ENCODE measurements at regions not wholly inside any gene's neighbourhood (a gene's known extent, or its start where the extent isn't known, plus 50 kb on each side); places are given as distances from the start of the nearest gene placed in this dataset.

DNA sequence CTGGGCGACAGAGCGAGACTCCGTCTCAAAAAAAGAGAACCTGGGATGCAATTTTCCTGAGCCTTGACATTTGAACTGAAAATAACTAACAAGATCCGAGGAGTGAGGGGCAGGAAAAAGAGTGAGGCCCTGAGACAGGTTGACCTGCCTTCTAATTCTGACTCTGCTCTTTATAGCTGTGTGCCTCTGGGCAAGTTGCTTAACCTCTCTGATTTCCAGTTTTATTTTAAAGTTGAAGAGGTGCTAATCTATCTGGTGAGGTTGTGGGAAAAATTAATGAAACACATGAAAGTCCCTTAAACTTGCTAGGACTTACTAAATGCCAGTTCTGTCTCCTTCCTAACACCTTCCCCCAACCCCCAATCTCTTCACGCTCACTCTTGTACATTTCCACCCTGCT, 108.4 kb upstream of the MGAT5 start:
- no peak for TF ChIP-seq ZNF331 (CRISPR knock-in tag; IDR thresholded peaks at IDR 0.05; ENCODE audit: low read depth)
- no peak for TF ChIP-seq EZH2phosphoT487 (IDR thresholded peaks at IDR 0.05; ENCODE audit: unreplicated experiment)
- TF ChIP-seq EZH2 (IDR thresholded peaks at IDR 0.05; ENCODE audit: low read depth, unreplicated experiment): no peak
- TF ChIP-seq, protein P1, sequence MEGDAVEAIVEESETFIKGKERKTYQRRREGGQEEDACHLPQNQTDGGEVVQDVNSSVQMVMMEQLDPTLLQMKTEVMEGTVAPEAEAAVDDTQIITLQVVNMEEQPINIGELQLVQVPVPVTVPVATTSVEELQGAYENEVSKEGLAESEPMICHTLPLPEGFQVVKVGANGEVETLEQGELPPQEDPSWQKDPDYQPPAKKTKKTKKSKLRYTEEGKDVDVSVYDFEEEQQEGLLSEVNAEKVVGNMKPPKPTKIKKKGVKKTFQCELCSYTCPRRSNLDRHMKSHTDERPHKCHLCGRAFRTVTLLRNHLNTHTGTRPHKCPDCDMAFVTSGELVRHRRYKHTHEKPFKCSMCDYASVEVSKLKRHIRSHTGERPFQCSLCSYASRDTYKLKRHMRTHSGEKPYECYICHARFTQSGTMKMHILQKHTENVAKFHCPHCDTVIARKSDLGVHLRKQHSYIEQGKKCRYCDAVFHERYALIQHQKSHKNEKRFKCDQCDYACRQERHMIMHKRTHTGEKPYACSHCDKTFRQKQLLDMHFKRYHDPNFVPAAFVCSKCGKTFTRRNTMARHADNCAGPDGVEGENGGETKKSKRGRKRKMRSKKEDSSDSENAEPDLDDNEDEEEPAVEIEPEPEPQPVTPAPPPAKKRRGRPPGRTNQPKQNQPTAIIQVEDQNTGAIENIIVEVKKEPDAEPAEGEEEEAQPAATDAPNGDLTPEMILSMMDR (conservative IDR thresholded peaks at IDR 0.05; ENCODE audit: low read depth in 2 of 2): no peak
- TF ChIP-seq ZNF114 (CRISPR knock-in tag; IDR thresholded peaks at IDR 0.05): no peak
- TF ChIP-seq, protein P2, sequence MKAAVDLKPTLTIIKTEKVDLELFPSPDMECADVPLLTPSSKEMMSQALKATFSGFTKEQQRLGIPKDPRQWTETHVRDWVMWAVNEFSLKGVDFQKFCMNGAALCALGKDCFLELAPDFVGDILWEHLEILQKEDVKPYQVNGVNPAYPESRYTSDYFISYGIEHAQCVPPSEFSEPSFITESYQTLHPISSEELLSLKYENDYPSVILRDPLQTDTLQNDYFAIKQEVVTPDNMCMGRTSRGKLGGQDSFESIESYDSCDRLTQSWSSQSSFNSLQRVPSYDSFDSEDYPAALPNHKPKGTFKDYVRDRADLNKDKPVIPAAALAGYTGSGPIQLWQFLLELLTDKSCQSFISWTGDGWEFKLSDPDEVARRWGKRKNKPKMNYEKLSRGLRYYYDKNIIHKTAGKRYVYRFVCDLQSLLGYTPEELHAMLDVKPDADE (IDR thresholded peaks at IDR 0.05): no peak
- TF ChIP-seq CREB1 (CRISPR knock-in tag; IDR thresholded peaks at IDR 0.05; ENCODE audit: low read depth): no peak
- no peak for TF ChIP-seq NANOG (IDR thresholded peaks at IDR 0.05; ENCODE audit: borderline replicate concordance)
- Mint-ChIP-seq H3K36me3 (ENCODE audit: low read depth) (no peaks in the 10 kb centered on the region; the same call in 1 of the 3 replicates), H3K4me3 (no peak overlapping the region), H3K9me3 (no peaks in the 10 kb centered on the region; the same call in 2 of the 3 replicates), H3K27ac (no peak overlapping the region), H3K27me3 (ENCODE audit: insufficient read depth, low read depth, poor library complexity) (peaks cover 16% of the 10 kb centered on the region), H3K4me1 (peaks cover 72% of the 10 kb centered on the region)
- no peaks in the 10 kb centered on the region for H3K9me2 ChIP-seq (ENCODE audit: insufficient read depth)
- H3K79me2 ChIP-seq (replicated peaks; ENCODE audit: insufficient read depth): peaks cover 80% of the 10 kb centered on the region
- peaks cover 5% of the 10 kb centered on the region; the same call in 1 of the 2 replicates for H4K20me1 ChIP-seq (replicated peaks; ENCODE audit: insufficient read depth)
- H3K4me2 ChIP-seq: no peak overlapping the region
- H3K4me1 ChIP-seq (ENCODE audit: insufficient read depth): peaks cover 38% of the 10 kb centered on the region
- H3K36me3 ChIP-seq (ENCODE audit: insufficient read depth): no peaks in the 10 kb centered on the region
- no peak overlapping the region for H3K4me3 ChIP-seq
- H2AFZ ChIP-seq: no peak overlapping the region
- H3K27me3 ChIP-seq (ENCODE audit: insufficient read depth): no peaks in the 10 kb centered on the region
- ATAC-seq: no peak
- no peaks in the 10 kb centered on the region for H3F3A ChIP-seq (replicated peaks; ENCODE audit: low read depth)
- no peak for DNase-seq (ENCODE audit: low spot score)
- no peak overlapping the region for H3K27ac ChIP-seq (ENCODE audit: low read depth)

DNA sequence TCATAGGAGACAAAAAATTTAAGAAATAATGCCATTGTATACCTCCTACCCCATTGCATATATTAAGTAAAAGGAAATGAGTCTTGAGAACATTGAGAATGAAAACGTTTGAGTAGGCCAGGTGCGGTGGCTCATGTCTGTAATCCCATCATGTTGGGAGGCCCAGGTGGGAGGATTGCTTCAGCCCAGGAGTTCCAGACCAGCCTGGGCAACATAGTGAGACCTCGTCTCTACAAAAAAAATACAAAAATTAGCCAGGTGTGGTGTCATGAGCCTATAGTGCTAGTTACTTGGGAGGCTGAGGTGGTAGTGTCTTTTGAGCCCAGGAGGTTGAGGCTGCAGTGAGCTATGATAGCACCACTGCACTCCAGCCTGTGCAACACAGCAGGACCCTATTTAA, 107.7 kb upstream of the MGAT5 start:
- Histone ChIP-seq H3F3A (replicated peaks; ENCODE audit: low read depth) (no peaks in the 10 kb centered on the region), H3K27me3 (ENCODE audit: insufficient read depth) (no peaks in the 10 kb centered on the region), H3K4me3 (no peak overlapping the region), H3K36me3 (ENCODE audit: insufficient read depth) (no peaks in the 10 kb centered on the region), H2AFZ (no peak overlapping the region), H3K79me2 (replicated peaks; ENCODE audit: insufficient read depth) (peaks cover 75% of the 10 kb centered on the region), H3K4me1 (ENCODE audit: insufficient read depth) (peaks cover 38% of the 10 kb centered on the region), H3K4me2 (no peak overlapping the region), H3K9me2 (ENCODE audit: insufficient read depth) (no peaks in the 10 kb centered on the region), H3K27ac (ENCODE audit: low read depth) (no peak overlapping the region), H4K20me1 (replicated peaks; ENCODE audit: insufficient read depth) (peaks cover 5% of the 10 kb centered on the region; the same call in 1 of the 2 replicates)
- DNase-seq (ENCODE audit: low spot score): no peak
- Mint-ChIP-seq H3K27me3 (ENCODE audit: insufficient read depth, low read depth, poor library complexity) (peaks cover 16% of the 10 kb centered on the region), H3K9me3 (no peaks in the 10 kb centered on the region; the same call in 2 of the 3 replicates), H3K27ac (no peak overlapping the region), H3K4me3 (no peak overlapping the region), H3K4me1 (peaks cover 66% of the 10 kb centered on the region), H3K36me3 (ENCODE audit: low read depth) (no peaks in the 10 kb centered on the region; the same call in 1 of the 3 replicates)
- ATAC-seq: no peak; the same call in 2 of the 3 replicates
- TF ChIP-seq, protein P2 (IDR thresholded peaks at IDR 0.05): no peak
- no peak for TF ChIP-seq STAT1 (IDR thresholded peaks at IDR 0.05; ENCODE audit: unreplicated experiment)
- TF ChIP-seq, protein P3, sequence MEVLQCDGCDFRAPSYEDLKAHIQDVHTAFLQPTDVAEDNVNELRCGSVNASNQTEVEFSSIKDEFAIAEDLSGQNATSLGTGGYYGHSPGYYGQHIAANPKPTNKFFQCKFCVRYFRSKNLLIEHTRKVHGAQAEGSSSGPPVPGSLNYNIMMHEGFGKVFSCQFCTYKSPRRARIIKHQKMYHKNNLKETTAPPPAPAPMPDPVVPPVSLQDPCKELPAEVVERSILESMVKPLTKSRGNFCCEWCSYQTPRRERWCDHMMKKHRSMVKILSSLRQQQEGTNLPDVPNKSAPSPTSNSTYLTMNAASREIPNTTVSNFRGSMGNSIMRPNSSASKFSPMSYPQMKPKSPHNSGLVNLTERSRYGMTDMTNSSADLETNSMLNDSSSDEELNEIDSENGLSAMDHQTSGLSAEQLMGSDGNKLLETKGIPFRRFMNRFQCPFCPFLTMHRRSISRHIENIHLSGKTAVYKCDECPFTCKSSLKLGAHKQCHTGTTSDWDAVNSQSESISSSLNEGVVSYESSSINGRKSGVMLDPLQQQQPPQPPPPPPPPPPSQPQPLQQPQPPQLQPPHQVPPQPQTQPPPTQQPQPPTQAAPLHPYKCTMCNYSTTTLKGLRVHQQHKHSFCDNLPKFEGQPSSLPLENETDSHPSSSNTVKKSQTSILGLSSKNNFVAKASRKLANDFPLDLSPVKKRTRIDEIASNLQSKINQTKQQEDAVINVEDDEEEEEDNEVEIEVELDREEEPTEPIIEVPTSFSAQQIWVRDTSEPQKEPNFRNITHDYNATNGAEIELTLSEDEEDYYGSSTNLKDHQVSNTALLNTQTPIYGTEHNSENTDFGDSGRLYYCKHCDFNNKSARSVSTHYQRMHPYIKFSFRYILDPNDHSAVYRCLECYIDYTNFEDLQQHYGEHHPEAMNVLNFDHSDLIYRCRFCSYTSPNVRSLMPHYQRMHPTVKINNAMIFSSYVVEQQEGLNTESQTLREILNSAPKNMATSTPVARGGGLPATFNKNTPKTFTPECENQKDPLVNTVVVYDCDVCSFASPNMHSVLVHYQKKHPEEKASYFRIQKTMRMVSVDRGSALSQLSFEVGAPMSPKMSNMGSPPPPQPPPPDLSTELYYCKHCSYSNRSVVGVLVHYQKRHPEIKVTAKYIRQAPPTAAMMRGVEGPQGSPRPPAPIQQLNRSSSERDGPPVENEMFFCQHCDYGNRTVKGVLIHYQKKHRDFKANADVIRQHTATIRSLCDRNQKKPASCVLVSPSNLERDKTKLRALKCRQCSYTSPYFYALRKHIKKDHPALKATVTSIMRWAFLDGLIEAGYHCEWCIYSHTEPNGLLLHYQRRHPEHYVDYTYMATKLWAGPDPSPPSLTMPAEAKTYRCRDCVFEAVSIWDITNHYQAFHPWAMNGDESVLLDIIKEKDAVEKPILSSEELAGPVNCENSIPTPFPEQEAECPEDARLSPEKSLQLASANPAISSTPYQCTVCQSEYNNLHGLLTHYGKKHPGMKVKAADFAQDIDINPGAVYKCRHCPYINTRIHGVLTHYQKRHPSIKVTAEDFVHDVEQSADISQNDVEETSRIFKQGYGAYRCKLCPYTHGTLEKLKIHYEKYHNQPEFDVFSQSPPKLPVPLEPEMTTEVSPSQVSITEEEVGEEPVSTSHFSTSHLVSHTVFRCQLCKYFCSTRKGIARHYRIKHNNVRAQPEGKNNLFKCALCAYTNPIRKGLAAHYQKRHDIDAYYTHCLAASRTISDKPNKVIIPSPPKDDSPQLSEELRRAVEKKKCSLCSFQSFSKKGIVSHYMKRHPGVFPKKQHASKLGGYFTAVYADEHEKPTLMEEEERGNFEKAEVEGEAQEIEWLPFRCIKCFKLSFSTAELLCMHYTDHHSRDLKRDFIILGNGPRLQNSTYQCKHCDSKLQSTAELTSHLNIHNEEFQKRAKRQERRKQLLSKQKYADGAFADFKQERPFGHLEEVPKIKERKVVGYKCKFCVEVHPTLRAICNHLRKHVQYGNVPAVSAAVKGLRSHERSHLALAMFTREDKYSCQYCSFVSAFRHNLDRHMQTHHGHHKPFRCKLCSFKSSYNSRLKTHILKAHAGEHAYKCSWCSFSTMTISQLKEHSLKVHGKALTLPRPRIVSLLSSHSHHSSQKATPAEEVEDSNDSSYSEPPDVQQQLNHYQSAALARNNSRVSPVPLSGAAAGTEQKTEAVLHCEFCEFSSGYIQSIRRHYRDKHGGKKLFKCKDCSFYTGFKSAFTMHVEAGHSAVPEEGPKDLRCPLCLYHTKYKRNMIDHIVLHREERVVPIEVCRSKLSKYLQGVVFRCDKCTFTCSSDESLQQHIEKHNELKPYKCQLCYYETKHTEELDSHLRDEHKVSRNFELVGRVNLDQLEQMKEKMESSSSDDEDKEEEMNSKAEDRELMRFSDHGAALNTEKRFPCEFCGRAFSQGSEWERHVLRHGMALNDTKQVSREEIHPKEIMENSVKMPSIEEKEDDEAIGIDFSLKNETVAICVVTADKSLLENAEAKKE (CRISPR knock-in tag; IDR thresholded peaks at IDR 0.05): no peak

Measured in GM23338 (cell line).